H9 (cell line): ENCODE measurements at regions not wholly inside any gene's neighbourhood (a gene's known extent, or its start where the extent isn't known, plus 50 kb on each side); places are given as distances from the start of the nearest gene placed in this dataset.

ENCODE experiments used
- DNase-seq: peaks from one replicate; pipeline ENCODE4 v3.0.0-alpha.2; 2017
- H2AFZ ChIP-seq: one replicate; pipeline ENCODE4 v1.6.1; 2013; ENCODE audit warnings: mild to moderate bottlenecking, low read length, control low read depth, moderate library complexity
- H2AK5ac ChIP-seq: 2 replicates; pipeline ENCODE4 v1.6.1; 2013; ENCODE audit warnings: low read length, control low read depth, mixed read lengths; ENCODE audit not compliant: insufficient read length
- H2BK120ac ChIP-seq: one replicate; pipeline ENCODE4 v1.6.1; 2013; ENCODE audit warnings: low read depth, mild to moderate bottlenecking, low read length, control low read depth, inconsistent platforms; ENCODE audit not compliant: poor library complexity, severe bottlenecking
- H2BK12ac ChIP-seq: 2 replicates; pipeline ENCODE4 v1.6.1; 2013; ENCODE audit warnings: low read length, control low read depth, mixed read lengths, low read depth; ENCODE audit not compliant: insufficient read length
- H2BK15ac ChIP-seq: 2 replicates; pipeline ENCODE4 v1.6.1; 2013; ENCODE audit warnings: low read depth, low read length, control low read depth
- H2BK20ac ChIP-seq: one replicate; pipeline ENCODE4 v1.6.1; 2013; ENCODE audit warnings: low read depth, mild to moderate bottlenecking, low read length, control low read depth, inconsistent platforms; ENCODE audit not compliant: poor library complexity, severe bottlenecking
- H2BK5ac ChIP-seq: 2 replicates; pipeline ENCODE4 v1.6.1; 2013; ENCODE audit warnings: low read length, control low read depth, mixed read lengths; ENCODE audit not compliant: insufficient read length
- H3K14ac ChIP-seq: 2 replicates; pipeline ENCODE4 v1.6.1; 2013; ENCODE audit warnings: low read length, control low read depth; ENCODE audit not compliant: insufficient read depth
- H3K18ac ChIP-seq: 2 replicates; pipeline ENCODE4 v1.6.1; 2013; ENCODE audit warnings: low read depth, mild to moderate bottlenecking, mixed read lengths, low read length, control low read depth; ENCODE audit not compliant: insufficient read length
- H3K23ac ChIP-seq: 2 replicates; pipeline ENCODE4 v1.6.1; 2013; ENCODE audit warnings: low read length, control low read depth, mixed read lengths, low read depth; ENCODE audit not compliant: insufficient read length
- H3K23me2 ChIP-seq: 2 replicates; pipeline ENCODE4 v1.6.1; 2013; ENCODE audit warnings: low read depth, mild to moderate bottlenecking, mixed read lengths, low read length, control low read depth; ENCODE audit not compliant: insufficient read length, poor library complexity, severe bottlenecking
- H3K27ac ChIP-seq: 2 replicates; pipeline ENCODE4 v1.5.1; 2013; ENCODE audit warnings: low read length, control low read depth, mixed read lengths, low read depth; ENCODE audit not compliant: insufficient read length
- H3K27me3 ChIP-seq: 2 replicates; pipeline ENCODE4 v1.6.1; 2013; ENCODE audit warnings: low read length, control low read depth, inconsistent platforms; ENCODE audit not compliant: insufficient read depth
- H3K4ac ChIP-seq: 2 replicates; pipeline ENCODE4 v1.6.1; 2013; ENCODE audit warnings: low read depth, mild to moderate bottlenecking, control low read depth, inconsistent platforms, low read length, moderate library complexity
- H3K4me1 ChIP-seq: 2 replicates; pipeline ENCODE4 v1.6.1; 2013; ENCODE audit warnings: low read length, control low read depth, inconsistent platforms; ENCODE audit not compliant: insufficient read depth
- H3K4me2 ChIP-seq: 2 replicates; pipeline ENCODE4 v1.6.1; 2013; ENCODE audit warnings: low read length, control low read depth, mixed read lengths; ENCODE audit not compliant: insufficient read length, insufficient read depth
- H3K56ac ChIP-seq: 2 replicates; pipeline ENCODE4 v1.6.1; 2013; ENCODE audit warnings: low read depth, mild to moderate bottlenecking, mixed read lengths, low read length, control low read depth; ENCODE audit not compliant: insufficient read length
- H3K79me1 ChIP-seq: 2 replicates; pipeline ENCODE4 v1.6.1; 2013; ENCODE audit warnings: low read depth, mild to moderate bottlenecking, moderate library complexity, low read length, control low read depth, inconsistent platforms; ENCODE audit not compliant: insufficient read depth, poor library complexity, severe bottlenecking
- H3K79me2 ChIP-seq: 2 replicates; pipeline ENCODE4 v1.6.1; 2013; ENCODE audit warnings: low read length, control low read depth, inconsistent platforms; ENCODE audit not compliant: insufficient read depth
- H3K9ac ChIP-seq: 2 replicates; pipeline ENCODE4 v1.6.1; 2013; ENCODE audit warnings: low read length, control low read depth, mixed read lengths; ENCODE audit not compliant: insufficient read length; ENCODE audit errors: extremely low read depth
- H3K9me3 ChIP-seq: one replicate; pipeline ENCODE4 v1.6.1; 2013; ENCODE audit warnings: low read depth, low read length, inconsistent platforms; ENCODE audit not compliant: control insufficient read depth
- H3T11ph ChIP-seq: one replicate; pipeline ENCODE4 v1.6.1; 2013; ENCODE audit warnings: mild to moderate bottlenecking, low read length, control low read depth, inconsistent platforms
- H4K20me1 ChIP-seq: one replicate; pipeline ENCODE4 v1.6.1; 2013; ENCODE audit not compliant: control insufficient read depth, insufficient read length, insufficient read depth
- H4K5ac ChIP-seq: 2 replicates; pipeline ENCODE4 v1.6.1; 2013; ENCODE audit warnings: low read depth, mild to moderate bottlenecking, mixed read lengths, low read length, control low read depth; ENCODE audit not compliant: insufficient read length
- H4K8ac ChIP-seq: replicated peaks from 2 replicates; pipeline ENCODE4 v1.6.1; 2013; ENCODE audit warnings: low read length, control low read depth, mixed read lengths, low read depth; ENCODE audit not compliant: insufficient read length
- H4K91ac ChIP-seq: 2 replicates; pipeline ENCODE4 v1.6.1; 2013; ENCODE audit warnings: low read depth, mild to moderate bottlenecking, moderate library complexity, mixed read lengths, low read length, control low read depth; ENCODE audit not compliant: insufficient read length
- H3K27ac Mint-ChIP-seq, 3 experiments: 2 replicates in 2 of 3; 3 replicates in 1 of 3; pipeline ENCODE4 v1.8.0; 2020 to 2021; ENCODE audit warnings: mixed read lengths in 3 of 3, mild to moderate bottlenecking in 1 of 3, moderate library complexity in 1 of 3
- H3K27me3 Mint-ChIP-seq: 2 replicates; pipeline ENCODE4 v1.8.0; 2021; ENCODE audit warnings: low read depth, mild to moderate bottlenecking, moderate library complexity, mixed read lengths
- H3K36me3 Mint-ChIP-seq, 3 experiments: 2 replicates in 2 of 3; 3 replicates in 1 of 3; pipeline ENCODE4 v1.8.0; 2020 to 2021; ENCODE audit warnings: low read depth in 3 of 3, mixed read lengths in 3 of 3; ENCODE audit not compliant: insufficient read depth in 1 of 3
- H3K4me1 Mint-ChIP-seq, 2 experiments: 2 replicates each; pipeline ENCODE4 v1.8.0; 2020; ENCODE audit warnings: mixed read lengths in 2 of 2
- H3K4me3 Mint-ChIP-seq, 2 experiments: 2 replicates in 1 of 2; 3 replicates in 1 of 2; pipeline ENCODE4 v1.8.0; 2020 to 2021; ENCODE audit warnings: mild to moderate bottlenecking in 2 of 2, mixed read lengths in 2 of 2, moderate library complexity in 1 of 2
- H3K9me3 Mint-ChIP-seq, 2 experiments: 2 replicates in 1 of 2; 3 replicates in 1 of 2; pipeline ENCODE4 v1.8.0; 2020; ENCODE audit warnings: mild to moderate bottlenecking in 2 of 2, mixed read lengths in 2 of 2, moderate library complexity in 1 of 2
- CTCF ChIP-seq: fragments of 200-600 bp; sonication (generic); conservative IDR thresholded peaks from 3 replicates; pipeline ENCODE4 v1.8.0; 2021; ENCODE audit warnings: antibody characterized with exemption, mild to moderate bottlenecking
- WGBS: extraction: QIAGEN DNeasy Blood & Tissue Kit; methylation state at CpG from one replicate; pipeline ENCODE4 v1.1.7; 2013; ENCODE audit warnings: missing lambda C conversion rate, low lambda C conversion rate, mixed read lengths; ENCODE audit not compliant: insufficient read length; ENCODE audit errors: extremely low coverage; 5-methylcytosine and 5-hydroxymethylcytosine counted together

- Histone ChIP-seq H3K23ac (no peak overlapping the region), H4K8ac (no peak overlapping the region), H2BK15ac (no peak overlapping the region), H3K18ac (no peak overlapping the region), H3K14ac (no peak overlapping the region), H3K9me3 (no peaks in the 10 kb centered on the region), H3K27me3 (no peaks in the 10 kb centered on the region), H3K79me2 (no peaks in the 10 kb centered on the region), H4K5ac (no peak overlapping the region), H2BK20ac (no peak overlapping the region), H3K23me2 (no peaks in the 10 kb centered on the region), H2AK5ac (no peak overlapping the region), H3K4ac (no peak overlapping the region), H2AFZ (no peak overlapping the region), H3K27ac (no peak overlapping the region), H2BK12ac (no peak overlapping the region), H3K4me1 (no peaks in the 10 kb centered on the region), H3K79me1 (no peaks in the 10 kb centered on the region), H4K20me1 (no peaks in the 10 kb centered on the region), H3K4me2 (no peak overlapping the region), H4K91ac (no peak overlapping the region), H2BK5ac (no peak overlapping the region), H2BK120ac (no peak overlapping the region), H3K9ac (no peak overlapping the region), H3T11ph (no peak overlapping the region), H3K56ac (no peak overlapping the region)
- no peaks in the 10 kb centered on the region for H3K9me3 Mint-ChIP-seq
- DNase-seq: no peak
- no peaks in the 10 kb centered on the region for H3K27me3 Mint-ChIP-seq
- H3K4me3 Mint-ChIP-seq: no peak overlapping the region
- no peaks in the 10 kb centered on the region for H3K36me3 Mint-ChIP-seq
- WGBS: 100% methylated on average over 2 of the region's 3 CpGs
- H3K27ac Mint-ChIP-seq: no peak overlapping the region
- H3K4me1 Mint-ChIP-seq: peaks cover 13 to 17% of the 10 kb centered on the region in 2 experiments
- TF ChIP-seq CTCF: no peak
Measured at GRCh38 chr6:47400581-47400980, 77.0 kb upstream of the CD2AP start.
